Neural progenitor cell (in vitro differentiated cells): ENCODE measurements at regions not wholly inside any gene's neighbourhood (a gene's known extent, or its start where the extent isn't known, plus 50 kb on each side); places are given as distances from the start of the nearest gene placed in this dataset.
"Not testable (repeated sequence)": the region's sequence is repeated elsewhere in the genome, so short reads cannot be mapped to it uniquely, and the experiment has no call there.

Experiments used
- CTCF ChIP-seq: fragments of 200-600 bp; sonication (generic); IDR thresholded peaks from 2 replicates; pipeline ENCODE4 v1.5.1; 2017; ENCODE audit warnings: antibody characterized with exemption, mild to moderate bottlenecking
- EZH2 ChIP-seq: fragments of 200-600 bp; sonication (generic); IDR thresholded peaks from 2 replicates; pipeline ENCODE4 v1.6.1; 2017; ENCODE audit warnings: antibody characterized with exemption, mild to moderate bottlenecking, moderate library complexity
- EZH2phosphoT487 ChIP-seq: fragments of 200-600 bp; sonication (generic); IDR thresholded peaks from 2 replicates; pipeline ENCODE4 v1.6.1; 2017; ENCODE audit warnings: antibody characterized with exemption

- not testable (repeated sequence) for TF ChIP-seq CTCF, EZH2, EZH2phosphoT487
These were observed 110.1 kb downstream of the ATXN3L start for GRCh38 chrX:13209704-13210103.
